Spleen (tissue), 7 donors: ENCODE measurements at regions not wholly inside any gene's neighbourhood (a gene's known extent, or its start where the extent isn't known, plus 50 kb on each side); places are given as distances from the start of the nearest gene placed in this dataset.

Source experiments
- CTCF ChIP-seq, 11 experiments: fragments of 200-600 bp in 7 of 11; fragments of 450-650 bp in 4 of 11; sonication (generic) in 4 of 11; IDR thresholded peaks in 8 of 11; conservative IDR thresholded peaks in 3 of 11; 1 replicate in 7 of 11; 2 replicates in 4 of 11; pipeline versions ENCODE4 v1.4.0 to v1.8.0; 2016 to 2021; ENCODE audit warnings: antibody characterized with exemption in 11 of 11, inconsistent platforms in 4 of 11, mild to moderate bottlenecking in 1 of 11
- POLR2AphosphoS5 ChIP-seq, 3 donors: sonication (generic); formaldehyde crosslinking; IDR thresholded peaks; one replicate each; pipeline ENCODE4 v1.5.1; 2017; ENCODE audit warnings: antibody characterized with exemption in 3 of 3
- donor health status: DM: no; HTN: no; CAD: no; lungs with moderate emphysema.
- donor health status: DM: no; HTN: no; CAD: no.
- donor health status: DM: no; HTN: no; CAD: no.

DNA sequence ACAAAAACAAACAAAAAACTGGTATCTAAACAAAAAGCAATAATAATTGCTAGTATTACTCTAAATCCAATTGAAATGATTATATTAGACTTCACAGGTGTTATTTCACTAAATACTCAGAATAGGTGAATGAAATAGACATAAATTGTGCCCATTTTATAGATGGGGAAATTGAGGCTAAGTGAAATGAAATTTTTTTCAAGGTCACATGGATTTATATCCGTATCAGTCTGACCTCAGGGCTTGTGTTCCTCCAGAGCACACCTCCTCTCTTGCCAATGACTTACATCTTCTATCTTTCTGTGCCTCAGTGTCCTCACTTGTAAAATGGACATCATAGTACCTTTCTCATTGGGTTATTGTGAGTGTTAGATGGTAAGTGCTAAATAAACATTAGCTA is 72.3 kb downstream of the GP2 start:
- TF ChIP-seq CTCF (IDR thresholded peaks at IDR 0.05 in 8 of 11, conservative IDR thresholded peaks at IDR 0.05 in 3 of 11), result no peak
- no peak for TF ChIP-seq POLR2AphosphoS5 (IDR thresholded peaks at IDR 0.05)
